Mucosa of descending colon (tissue), 3 donors: ENCODE measurements at regions not wholly inside any gene's neighbourhood (a gene's known extent, or its start where the extent isn't known, plus 50 kb on each side); places are given as distances from the start of the nearest gene placed in this dataset.
"Not testable (repeated sequence)": the region's sequence is repeated elsewhere in the genome, so short reads cannot be mapped to it uniquely, and the experiment has no call there.

Experiments
- ATAC-seq: fragments of 200-7000 bp; cut with Tn5 transposase; one replicate; pipeline ENCODE4 v1.9.1; 2020; ENCODE audit warnings: mild to moderate bottlenecking, moderate library complexity
- DNase-seq, 3 donors: peaks; one replicate each; pipeline ENCODE4 v3.0.0-alpha.2; 2020
- H3K36me3 ChIP-seq: fragments of 200-600 bp; one replicate; pipeline ENCODE4 v1.8.0; 2021; ENCODE audit warnings: low read depth, mild to moderate bottlenecking
- H3K4me1 ChIP-seq: fragments of 200-600 bp; one replicate; pipeline ENCODE4 v1.8.0; 2021; ENCODE audit warnings: low read depth, mild to moderate bottlenecking
- H3K4me3 ChIP-seq: fragments of 200-600 bp; one replicate; pipeline ENCODE4 v1.8.0; 2021; ENCODE audit warnings: mild to moderate bottlenecking
- H3K9me3 ChIP-seq: fragments of 200-600 bp; one replicate; pipeline ENCODE4 v1.8.0; 2021; ENCODE audit warnings: mild to moderate bottlenecking
- intact Hi-C, 2 donors: fragments of 100-400 bp; cut with DNase I in 1 of 2; cut with micrococcal nuclease in 1 of 2; formaldehyde crosslinking; loops; one replicate each; pipeline versions ENCODE4 v1.11.0 to v1.11.1; 2022; cut with DNase I, micrococcal nuclease
- TF ChIP-seq, protein P1 (sequence below): fragments of 200-600 bp; IDR thresholded peaks from one replicate; pipeline ENCODE4 v1.8.0; 2022; ENCODE audit warnings: antibody characterized with exemption, mild to moderate bottlenecking
- donor health status: DM: no; HTN: no; CAD: no; lungs with moderate emphysema.
- donor health status: DM: no; HTN: no; CAD: no.
- donor health status: DM: no; HTN: yes; CAD: no.

DNA sequence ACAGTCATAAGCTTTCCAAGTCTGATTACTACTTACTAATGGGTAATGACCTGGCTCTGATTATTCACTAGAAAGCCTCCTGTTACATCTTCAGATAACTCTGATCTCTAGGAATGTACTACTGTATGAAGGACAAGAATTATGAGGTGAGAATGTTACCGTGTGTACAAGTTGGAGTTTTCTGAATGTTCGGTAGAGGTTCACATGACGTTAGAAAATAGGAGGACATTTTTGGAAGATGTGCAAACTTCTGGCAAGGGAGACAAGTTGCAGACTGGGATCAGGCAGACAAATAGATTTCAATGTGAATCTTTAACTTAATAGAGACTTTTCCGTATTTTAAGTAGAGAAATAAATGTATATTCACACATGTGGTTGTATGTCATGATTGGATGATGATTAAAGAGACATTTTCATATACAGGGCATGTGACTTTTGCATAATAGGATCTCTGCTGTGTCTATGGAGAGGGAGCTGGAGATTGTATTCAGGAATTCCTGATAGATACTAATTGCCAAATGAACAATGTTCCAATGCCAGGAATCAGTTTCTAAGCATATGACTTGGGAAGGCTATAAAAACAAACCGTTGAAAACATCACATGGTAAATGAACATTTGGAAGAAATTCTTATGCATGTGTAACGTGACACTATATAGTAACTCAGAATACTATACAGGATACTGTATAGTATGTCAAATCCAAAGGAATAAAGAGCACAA lies 1695.8 kb upstream of the PIK3C3 start:
- intact Hi-C loops = no loop called here
- Histone ChIP-seq H3K9me3 (no peaks in the 10 kb centered on the region), H3K4me1 (no peaks in the 10 kb centered on the region), H3K4me3 (no peak overlapping the region), H3K36me3 (no peaks in the 10 kb centered on the region)
- DNase-seq (no peak), ATAC-seq (no peak)
- TF ChIP-seq, protein P1, sequence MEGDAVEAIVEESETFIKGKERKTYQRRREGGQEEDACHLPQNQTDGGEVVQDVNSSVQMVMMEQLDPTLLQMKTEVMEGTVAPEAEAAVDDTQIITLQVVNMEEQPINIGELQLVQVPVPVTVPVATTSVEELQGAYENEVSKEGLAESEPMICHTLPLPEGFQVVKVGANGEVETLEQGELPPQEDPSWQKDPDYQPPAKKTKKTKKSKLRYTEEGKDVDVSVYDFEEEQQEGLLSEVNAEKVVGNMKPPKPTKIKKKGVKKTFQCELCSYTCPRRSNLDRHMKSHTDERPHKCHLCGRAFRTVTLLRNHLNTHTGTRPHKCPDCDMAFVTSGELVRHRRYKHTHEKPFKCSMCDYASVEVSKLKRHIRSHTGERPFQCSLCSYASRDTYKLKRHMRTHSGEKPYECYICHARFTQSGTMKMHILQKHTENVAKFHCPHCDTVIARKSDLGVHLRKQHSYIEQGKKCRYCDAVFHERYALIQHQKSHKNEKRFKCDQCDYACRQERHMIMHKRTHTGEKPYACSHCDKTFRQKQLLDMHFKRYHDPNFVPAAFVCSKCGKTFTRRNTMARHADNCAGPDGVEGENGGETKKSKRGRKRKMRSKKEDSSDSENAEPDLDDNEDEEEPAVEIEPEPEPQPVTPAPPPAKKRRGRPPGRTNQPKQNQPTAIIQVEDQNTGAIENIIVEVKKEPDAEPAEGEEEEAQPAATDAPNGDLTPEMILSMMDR = no peak

DNA sequence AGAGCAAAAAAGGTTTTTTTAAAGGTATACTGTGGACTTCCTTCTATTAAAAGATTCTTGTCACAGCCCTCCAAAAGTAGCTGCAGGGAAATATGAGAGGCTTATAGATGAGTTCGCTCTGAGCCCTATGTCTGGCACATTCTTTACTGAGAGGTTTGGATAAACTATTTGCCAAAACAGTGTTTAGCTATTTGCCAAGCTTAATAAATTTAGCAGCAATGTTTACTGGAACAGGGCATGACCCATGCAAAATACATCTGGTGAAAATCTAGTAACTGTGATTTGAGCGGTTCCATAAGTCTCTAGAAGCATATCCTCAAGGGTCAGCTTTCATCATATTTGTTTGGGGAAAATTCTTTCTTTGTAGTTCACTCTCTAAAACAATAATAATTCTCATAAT lies 1696.7 kb upstream of the PIK3C3 start:
- ATAC-seq (no peak), DNase-seq (no peak)
- intact Hi-C loops = no loop called here
- Histone ChIP-seq H3K9me3 (no peaks in the 10 kb centered on the region), H3K36me3 (no peaks in the 10 kb centered on the region), H3K4me1 (no peaks in the 10 kb centered on the region), H3K4me3 (no peak overlapping the region)
- TF ChIP-seq, protein P1 = no peak

DNA sequence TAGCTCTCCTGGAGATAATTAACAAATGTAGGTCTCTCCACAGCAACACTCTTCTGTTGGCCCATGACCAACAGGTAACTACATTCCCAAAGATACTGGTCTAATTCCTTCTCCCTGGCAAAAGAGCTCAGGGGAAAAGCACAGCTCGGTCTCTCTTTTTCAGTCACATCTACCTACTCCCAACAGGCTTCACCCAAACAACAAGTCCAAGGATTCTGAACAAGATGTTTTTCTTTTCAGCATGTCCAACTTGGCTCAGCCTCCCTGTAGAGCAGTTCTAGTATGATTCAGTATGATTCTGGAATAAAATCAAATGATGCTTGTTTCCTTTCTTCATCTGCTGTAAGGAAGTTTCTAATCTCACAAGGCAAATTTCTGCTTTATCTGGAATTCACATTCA lies 1704.8 kb upstream of the PIK3C3 start:
- TF ChIP-seq, protein P1 = no peak
- ATAC-seq (no peak), DNase-seq (no peak)
- Histone ChIP-seq H3K4me1 (no peaks in the 10 kb centered on the region), H3K4me3 (no peak overlapping the region), H3K36me3 (no peaks in the 10 kb centered on the region), H3K9me3 (no peaks in the 10 kb centered on the region)
- intact Hi-C loops = no loop called here

DNA sequence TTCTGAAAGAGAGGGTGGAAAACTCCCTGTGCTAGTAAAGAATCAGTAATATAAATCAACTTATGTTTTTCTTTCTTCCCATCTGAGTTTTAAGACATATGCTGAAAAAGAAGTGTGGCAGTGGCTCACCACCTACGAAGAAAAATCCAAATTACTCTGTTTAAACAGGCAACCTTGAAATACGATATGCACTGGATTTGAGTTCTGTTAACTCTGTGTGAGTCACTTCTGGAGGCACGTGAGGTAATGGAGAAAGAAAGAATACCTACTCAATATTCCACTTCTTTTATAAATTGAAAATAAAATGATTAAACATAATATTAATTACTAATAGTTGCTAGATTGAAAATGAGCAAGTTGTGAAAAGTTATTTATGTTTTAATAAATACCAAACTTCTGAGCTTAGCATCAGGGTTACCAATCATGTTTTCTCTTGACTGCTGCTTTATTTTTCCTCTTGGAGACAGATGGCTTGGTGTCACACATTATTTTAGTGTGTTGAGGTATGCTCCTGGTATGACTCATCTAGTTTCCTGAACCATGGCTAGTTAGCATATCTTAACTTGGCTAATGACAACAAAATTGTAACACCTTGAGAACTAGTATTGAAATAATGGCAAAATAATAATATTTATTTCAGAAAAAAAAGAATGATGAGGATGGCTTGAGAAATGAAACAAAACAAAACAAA lies 1705.5 kb upstream of the PIK3C3 start:
- intact Hi-C loops = no loop called here
- DNase-seq (no peak), ATAC-seq (no peak)
- Histone ChIP-seq H3K4me1 (no peaks in the 10 kb centered on the region), H3K9me3 (no peaks in the 10 kb centered on the region), H3K36me3 (no peaks in the 10 kb centered on the region), H3K4me3 (no peak overlapping the region)
- TF ChIP-seq, protein P1 = no peak

DNA sequence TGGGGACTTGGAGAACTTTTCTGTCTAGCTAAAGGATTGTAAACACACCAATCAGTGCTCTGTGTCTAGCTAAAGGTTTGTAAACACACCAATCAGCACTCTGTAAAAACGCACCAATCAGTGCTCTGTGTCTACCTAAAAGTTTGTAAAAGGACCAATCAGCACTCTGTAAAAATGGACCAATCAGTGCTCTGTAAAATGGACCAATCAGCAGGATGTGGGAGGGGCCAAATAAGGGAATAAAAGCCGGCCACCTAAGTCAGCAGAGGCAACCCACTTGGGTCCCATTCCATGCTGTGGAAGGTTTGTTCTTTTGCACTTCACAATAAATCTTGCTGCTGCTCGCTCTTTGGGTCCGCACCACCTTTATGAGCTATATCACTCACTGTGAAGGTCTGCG lies 1709.4 kb upstream of the PIK3C3 start:
- H3K36me3 ChIP-seq, H3K9me3 ChIP-seq, H3K4me3 ChIP-seq, H3K4me1 ChIP-seq, ATAC-seq, intact Hi-C loops, DNase-seq: not testable (repeated sequence)

DNA sequence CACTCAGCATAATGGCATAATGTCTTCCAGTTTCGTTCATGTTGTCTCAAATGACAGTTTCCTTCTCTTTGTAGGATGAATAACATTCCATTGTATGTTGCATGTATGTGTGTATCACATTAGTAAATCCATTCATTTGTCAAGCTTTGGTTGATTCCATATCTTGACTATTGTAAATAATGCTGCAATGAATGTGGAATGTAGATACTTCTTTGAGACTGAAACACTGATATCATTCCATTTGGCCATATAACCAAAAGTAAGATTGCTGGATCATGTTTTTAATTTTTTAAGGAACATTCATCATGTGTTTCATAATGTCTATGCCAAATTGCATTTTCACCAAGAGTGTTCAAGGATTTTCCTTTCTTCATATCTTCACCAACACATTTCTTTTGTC lies 1711.4 kb upstream of the PIK3C3 start:
- TF ChIP-seq, protein P1 = no peak
- Histone ChIP-seq H3K36me3 (no peaks in the 10 kb centered on the region), H3K4me1 (no peaks in the 10 kb centered on the region), H3K4me3 (no peak overlapping the region), H3K9me3 (no peaks in the 10 kb centered on the region)
- intact Hi-C loops = no loop called here
- DNase-seq (no peak), ATAC-seq (no peak)
